ENCODE measurements at regions not wholly inside any gene's neighbourhood (a gene's known extent, or its start where the extent isn't known, plus 50 kb on each side); places are given as distances from the start of the nearest gene placed in this dataset.
A peak's percentile ranks its signal among the peaks of the same experiment; 100 is the strongest.

- TF ChIP-seq EZH2phosphoT487 (IDR thresholded peaks at IDR 0.05; ENCODE audit: insufficient read depth, low read depth), result no peak
- TF ChIP-seq EZH2 (IDR thresholded peaks at IDR 0.05; ENCODE audit: insufficient read depth, poor library complexity, severe bottlenecking), result no peak
- H3K27me3 ChIP-seq (replicated peaks; ENCODE audit: insufficient read depth), result no peaks in the 10 kb centered on the region
- H3K79me2 ChIP-seq (ENCODE audit: insufficient read depth), result no peaks in the 10 kb centered on the region
- no peak overlapping the region for H3K9ac ChIP-seq
- WGBS, 2 experiments (ENCODE audit: low coverage in 1 of 2, low lambda C conversion rate in 2 of 2, missing lambda C conversion rate in 2 of 2), result 90 to 94% methylated on average over 14 of the region's 14 CpGs
- H3K4me1 ChIP-seq (ENCODE audit: insufficient read depth), result peaks cover 11% of the 10 kb centered on the region
- no peaks in the 10 kb centered on the region for H3K9me3 ChIP-seq (ENCODE audit: low read depth)
- no peak overlapping the region for H3K4me2 ChIP-seq (ENCODE audit: unreplicated experiment)
- no peaks in the 10 kb centered on the region for H3K9me2 ChIP-seq (ENCODE audit: insufficient read depth)
- no peak overlapping the region for H3K27ac ChIP-seq
- no peak overlapping the region for H2AFZ ChIP-seq
- in situ Hi-C loops (cut with MboI), result no loop called here
- H3K36me3 ChIP-seq (ENCODE audit: low read depth), result no peaks in the 10 kb centered on the region
- no peak overlapping the region for H3K4me3 ChIP-seq
- DNase-seq, result peak; percentile 38
- peaks cover 10% of the 10 kb centered on the region; the same call in 1 of the 2 replicates for H3F3A ChIP-seq (ENCODE audit: insufficient read depth)
- no peaks in the 10 kb centered on the region for H4K20me1 ChIP-seq (ENCODE audit: insufficient read depth)
These were observed 53.7 kb upstream of the KLF6 start for GRCh38 chr10:3838460-3839437.

- no peak for TF ChIP-seq EZH2phosphoT487 (IDR thresholded peaks at IDR 0.05; ENCODE audit: insufficient read depth, low read depth)
- TF ChIP-seq EZH2 (IDR thresholded peaks at IDR 0.05; ENCODE audit: insufficient read depth, poor library complexity, severe bottlenecking), result no peak
- 90 to 91% methylated on average over 9 of the region's 9 CpGs for WGBS, 2 experiments (ENCODE audit: low coverage in 1 of 2, low lambda C conversion rate in 2 of 2, missing lambda C conversion rate in 2 of 2)
- no peaks in the 10 kb centered on the region for H3K9me3 ChIP-seq (ENCODE audit: low read depth)
- H3F3A ChIP-seq (ENCODE audit: insufficient read depth), result peaks cover 10% of the 10 kb centered on the region; the same call in 1 of the 2 replicates
- H3K9me2 ChIP-seq (ENCODE audit: insufficient read depth), result no peaks in the 10 kb centered on the region
- H2AFZ ChIP-seq, result no peak overlapping the region
- in situ Hi-C loops (cut with MboI), result no loop called here
- DNase-seq, result no peak
- H3K4me3 ChIP-seq, result no peak overlapping the region
- peaks cover 11% of the 10 kb centered on the region for H3K4me1 ChIP-seq (ENCODE audit: insufficient read depth)
- no peak overlapping the region for H3K27ac ChIP-seq
- H3K27me3 ChIP-seq (replicated peaks; ENCODE audit: insufficient read depth), result no peaks in the 10 kb centered on the region
- no peaks in the 10 kb centered on the region for H3K36me3 ChIP-seq (ENCODE audit: low read depth)
- H3K9ac ChIP-seq, result no peak overlapping the region
- H3K79me2 ChIP-seq (ENCODE audit: insufficient read depth), result no peaks in the 10 kb centered on the region
- H4K20me1 ChIP-seq (ENCODE audit: insufficient read depth), result no peaks in the 10 kb centered on the region
- H3K4me2 ChIP-seq (ENCODE audit: unreplicated experiment), result no peak overlapping the region
These were observed 52.8 kb upstream of the KLF6 start for GRCh38 chr10:3837647-3838459.

- peaks cover 18% of the 10 kb centered on the region for H3K4me1 ChIP-seq (ENCODE audit: insufficient read depth)
- in situ Hi-C loops (cut with MboI), result no loop called here
- no peaks in the 10 kb centered on the region for H3K27me3 ChIP-seq (replicated peaks; ENCODE audit: insufficient read depth)
- no peak for DNase-seq
- H3K9ac ChIP-seq, result no peak overlapping the region
- no peak overlapping the region for H3K4me2 ChIP-seq (ENCODE audit: unreplicated experiment)
- H3K27ac ChIP-seq, result no peak overlapping the region
- no peaks in the 10 kb centered on the region for H3K36me3 ChIP-seq (ENCODE audit: low read depth)
- peaks cover 11% of the 10 kb centered on the region; the same call in 1 of the 2 replicates for H3F3A ChIP-seq (ENCODE audit: insufficient read depth)
- no peaks in the 10 kb centered on the region for H3K9me2 ChIP-seq (ENCODE audit: insufficient read depth)
- H3K9me3 ChIP-seq (ENCODE audit: low read depth), result no peaks in the 10 kb centered on the region
- no peaks in the 10 kb centered on the region for H4K20me1 ChIP-seq (ENCODE audit: insufficient read depth)
- H3K4me3 ChIP-seq, result no peak overlapping the region
- WGBS, 2 experiments (ENCODE audit: low coverage in 1 of 2, low lambda C conversion rate in 2 of 2, missing lambda C conversion rate in 2 of 2), result 43 to 48% methylated on average over 2 of the region's 2 CpGs
- TF ChIP-seq EZH2 (IDR thresholded peaks at IDR 0.05; ENCODE audit: insufficient read depth, poor library complexity, severe bottlenecking) (no peak), EZH2phosphoT487 (IDR thresholded peaks at IDR 0.05; ENCODE audit: insufficient read depth, low read depth) (no peak)
- no peak overlapping the region for H2AFZ ChIP-seq
- no peaks in the 10 kb centered on the region for H3K79me2 ChIP-seq (ENCODE audit: insufficient read depth)
These were observed 51.3 kb upstream of the KLF6 start for GRCh38 chr10:3836222-3836820.

GRCh38 chr10:3835770-3836169 lies 50.8 kb upstream of the KLF6 start:
- no peaks in the 10 kb centered on the region for H3K9me2 ChIP-seq (ENCODE audit: insufficient read depth)
- H3K27ac ChIP-seq, result no peak overlapping the region
- H2AFZ ChIP-seq, result no peak overlapping the region
- no peak overlapping the region for H3K4me3 ChIP-seq
- no peak overlapping the region for H3K9ac ChIP-seq
- no peaks in the 10 kb centered on the region for H3K79me2 ChIP-seq (ENCODE audit: insufficient read depth)
- H3K4me2 ChIP-seq (ENCODE audit: unreplicated experiment), result no peak overlapping the region
- peaks cover 13% of the 10 kb centered on the region; the same call in 1 of the 2 replicates for H3F3A ChIP-seq (ENCODE audit: insufficient read depth)
- H3K4me1 ChIP-seq (ENCODE audit: insufficient read depth), result peaks cover 21% of the 10 kb centered on the region
- WGBS, 2 experiments (ENCODE audit: low coverage in 1 of 2, low lambda C conversion rate in 2 of 2, missing lambda C conversion rate in 2 of 2), result 95 to 99% methylated on average over 6 of the region's 6 CpGs
- no peaks in the 10 kb centered on the region for H4K20me1 ChIP-seq (ENCODE audit: insufficient read depth)
- no peak for DNase-seq
- TF ChIP-seq EZH2 (IDR thresholded peaks at IDR 0.05; ENCODE audit: insufficient read depth, poor library complexity, severe bottlenecking) (no peak), EZH2phosphoT487 (IDR thresholded peaks at IDR 0.05; ENCODE audit: insufficient read depth, low read depth) (no peak)
- in situ Hi-C loops (cut with MboI), result no loop called here
- H3K9me3 ChIP-seq (ENCODE audit: low read depth), result no peaks in the 10 kb centered on the region
- no peaks in the 10 kb centered on the region for H3K36me3 ChIP-seq (ENCODE audit: low read depth)
- no peaks in the 10 kb centered on the region for H3K27me3 ChIP-seq (replicated peaks; ENCODE audit: insufficient read depth)
